ENCODE measurements at regions not wholly inside any gene's neighbourhood (a gene's known extent, or its start where the extent isn't known, plus 50 kb on each side); places are given as distances from the start of the nearest gene placed in this dataset.

- ATAC-seq (ENCODE audit: insufficient read depth, low read depth), result peak; percentile 77
- no peak overlapping the region for H3K4me3 ChIP-seq (ENCODE audit: low read depth in 1 of 2, low read length in 2 of 2)
- H3K79me2 ChIP-seq (ENCODE audit: insufficient read depth, low read length), result no peaks in the 10 kb centered on the region
- DNase-seq, result peak; percentile 26
- no peak overlapping the region for H3K4me2 ChIP-seq (ENCODE audit: insufficient read depth, low read length)
- no peaks in the 10 kb centered on the region for H4K20me1 ChIP-seq (ENCODE audit: insufficient read depth, low read length)
- no peak overlapping the region; the same call in 1 of the 2 replicates for H3K27ac ChIP-seq (ENCODE audit: low read length)
- no peaks in the 10 kb centered on the region for H3K27me3 ChIP-seq (ENCODE audit: insufficient read depth, low read length, poor library complexity)
- no peaks in the 10 kb centered on the region for H3K36me3 ChIP-seq (ENCODE audit: insufficient read depth, low read length)
- no peak overlapping the region for H3K9ac ChIP-seq (ENCODE audit: low read depth, low read length)
- peaks cover 11% of the 10 kb centered on the region for H3K9me3 ChIP-seq (ENCODE audit: insufficient read depth, low read length, severe bottlenecking)
- peaks cover 8% of the 10 kb centered on the region for H3K4me1 ChIP-seq (ENCODE audit: insufficient read depth, low read length)
- no peak overlapping the region for H2AFZ ChIP-seq (ENCODE audit: low read depth, low read length)
- no peak for TF ChIP-seq CTCF (IDR thresholded peaks at IDR 0.05; ENCODE audit: borderline replicate concordance, extremely low read depth, low read length, poor library complexity, severe bottlenecking)
- TF ChIP-seq EZH2 (IDR thresholded peaks at IDR 0.05; ENCODE audit: borderline replicate concordance, low read depth, low read length, severe bottlenecking), result no peak
These were observed 108.7 kb downstream of the ERMARD start for GRCh38 chr6:169859978-169860703.

GRCh38 chr6:169859401-169859977 is 108.1 kb downstream of the ERMARD start:
- H3K4me1 ChIP-seq (ENCODE audit: insufficient read depth, low read length), result peaks cover 8% of the 10 kb centered on the region
- TF ChIP-seq EZH2 (IDR thresholded peaks at IDR 0.05; ENCODE audit: borderline replicate concordance, low read depth, low read length, severe bottlenecking) (no peak), CTCF (IDR thresholded peaks at IDR 0.05; ENCODE audit: borderline replicate concordance, extremely low read depth, low read length, poor library complexity, severe bottlenecking) (no peak)
- ATAC-seq (ENCODE audit: insufficient read depth, low read depth) (no peak), DNase-seq (no peak)
- H3K27me3 ChIP-seq (ENCODE audit: insufficient read depth, low read length, poor library complexity), result no peaks in the 10 kb centered on the region
- no peak overlapping the region for H3K4me3 ChIP-seq (ENCODE audit: low read depth in 1 of 2, low read length in 2 of 2)
- H3K4me2 ChIP-seq (ENCODE audit: insufficient read depth, low read length), result no peak overlapping the region
- H4K20me1 ChIP-seq (ENCODE audit: insufficient read depth, low read length), result no peaks in the 10 kb centered on the region
- no peak overlapping the region for H3K27ac ChIP-seq (ENCODE audit: low read length)
- H3K9ac ChIP-seq (ENCODE audit: low read depth, low read length), result no peak overlapping the region
- no peaks in the 10 kb centered on the region for H3K79me2 ChIP-seq (ENCODE audit: insufficient read depth, low read length)
- no peaks in the 10 kb centered on the region for H3K36me3 ChIP-seq (ENCODE audit: insufficient read depth, low read length)
- no peak overlapping the region for H2AFZ ChIP-seq (ENCODE audit: low read depth, low read length)
- H3K9me3 ChIP-seq (ENCODE audit: insufficient read depth, low read length, severe bottlenecking), result peaks cover 11% of the 10 kb centered on the region

GRCh38 chr6:169858935-169859351 is 107.5 kb downstream of the ERMARD start:
- ATAC-seq (ENCODE audit: insufficient read depth, low read depth) (no peak; the same call in 2 of the 3 replicates), DNase-seq (no peak)
- no peaks in the 10 kb centered on the region for H4K20me1 ChIP-seq (ENCODE audit: insufficient read depth, low read length)
- H3K9me3 ChIP-seq (ENCODE audit: insufficient read depth, low read length, severe bottlenecking), result peaks cover 11% of the 10 kb centered on the region
- H2AFZ ChIP-seq (ENCODE audit: low read depth, low read length), result no peak overlapping the region
- H3K4me3 ChIP-seq (ENCODE audit: low read depth in 1 of 2, low read length in 2 of 2), result no peak overlapping the region
- no peak overlapping the region for H3K9ac ChIP-seq (ENCODE audit: low read depth, low read length)
- no peaks in the 10 kb centered on the region for H3K36me3 ChIP-seq (ENCODE audit: insufficient read depth, low read length)
- no peaks in the 10 kb centered on the region for H3K27me3 ChIP-seq (ENCODE audit: insufficient read depth, low read length, poor library complexity)
- peaks cover 8% of the 10 kb centered on the region for H3K4me1 ChIP-seq (ENCODE audit: insufficient read depth, low read length)
- no peak overlapping the region for H3K27ac ChIP-seq (ENCODE audit: low read length)
- no peak overlapping the region for H3K4me2 ChIP-seq (ENCODE audit: insufficient read depth, low read length)
- TF ChIP-seq EZH2 (IDR thresholded peaks at IDR 0.05; ENCODE audit: borderline replicate concordance, low read depth, low read length, severe bottlenecking), result no peak
- TF ChIP-seq CTCF (IDR thresholded peaks at IDR 0.05; ENCODE audit: borderline replicate concordance, extremely low read depth, low read length, poor library complexity, severe bottlenecking), result no peak
- H3K79me2 ChIP-seq (ENCODE audit: insufficient read depth, low read length), result no peaks in the 10 kb centered on the region

All from DND-41 (cell line).